Spleen (tissue), 11 donors: ENCODE measurements at regions not wholly inside any gene's neighbourhood (a gene's known extent, or its start where the extent isn't known, plus 50 kb on each side); places are given as distances from the start of the nearest gene placed in this dataset.
"Not testable (repeated sequence)": the region's sequence is repeated elsewhere in the genome, so short reads cannot be mapped to it uniquely, and the experiment has no call there.

Source experiments
- DNase-seq: peaks from one replicate; pipeline ENCODE4 v3.0.0-alpha.2; 2020
- H3K27ac ChIP-seq, 8 donors: fragments of 200-600 bp; sonication (generic) in 7 of 8; 1 replicate in 4 of 8; 2 replicates in 4 of 8; pipeline versions ENCODE4 v1.5.0 to v1.8.0; 2016 to 2021; ENCODE audit warnings: inconsistent platforms in 4 of 8, mild to moderate bottlenecking in 4 of 8, moderate library complexity in 1 of 8
- H3K27me3 ChIP-seq, 7 donors: fragments of 200-600 bp; sonication (generic) in 6 of 7; replicated peaks in 1 of 7; 1 replicate in 4 of 7; 2 replicates in 3 of 7; pipeline versions ENCODE4 v1.5.0 to v1.8.0; 2016 to 2021; ENCODE audit warnings: inconsistent platforms in 3 of 7, mild to moderate bottlenecking in 1 of 7
- H3K36me3 ChIP-seq, 6 donors: fragments of 200-600 bp; sonication (generic) in 5 of 6; 1 replicate in 4 of 6; 2 replicates in 2 of 6; pipeline versions ENCODE4 v1.5.0 to v1.8.0; 2016 to 2021; ENCODE audit warnings: inconsistent platforms in 2 of 6
- H3K4me1 ChIP-seq, 6 donors: fragments of 200-600 bp; sonication (generic) in 5 of 6; 1 replicate in 3 of 6; 2 replicates in 3 of 6; pipeline versions ENCODE4 v1.5.0 to v1.8.0; 2016 to 2021; ENCODE audit warnings: inconsistent platforms in 3 of 6
- H3K4me3 ChIP-seq, 8 donors: fragments of 200-600 bp; sonication (generic) in 7 of 8; 1 replicate in 4 of 8; 2 replicates in 4 of 8; pipeline versions ENCODE4 v1.5.0 to v1.8.0; 2016 to 2021; ENCODE audit warnings: inconsistent platforms in 4 of 8, mild to moderate bottlenecking in 4 of 8, moderate library complexity in 2 of 8
- H3K9me3 ChIP-seq, 8 donors: fragments of 200-600 bp; sonication (generic) in 7 of 8; 1 replicate in 4 of 8; 2 replicates in 4 of 8; pipeline versions ENCODE4 v1.5.0 to v1.8.0; 2016 to 2021; ENCODE audit warnings: inconsistent platforms in 4 of 8
- POLR2A ChIP-seq, 3 donors: fragments of 450-650 bp; IDR thresholded peaks; one replicate each; pipeline ENCODE4 v1.5.1; 2017; ENCODE audit warnings: antibody characterized with exemption in 3 of 3, mild to moderate bottlenecking in 1 of 3
- POLR2AphosphoS5 ChIP-seq, 3 donors: sonication (generic); formaldehyde crosslinking; IDR thresholded peaks; one replicate each; pipeline ENCODE4 v1.5.1; 2017; ENCODE audit warnings: antibody characterized with exemption in 3 of 3
- WGBS, 5 donors: extraction: QIAGEN DNeasy Blood & Tissue Kit in 3 of 5; methylation state at CpG; one replicate each; pipeline versions ENCODE4 v1.1.5 to v1.1.7; 2013 to 2018; 5-methylcytosine and 5-hydroxymethylcytosine counted together
- intact Hi-C: fragments of 100-400 bp; cut with DNase I; formaldehyde crosslinking; loops from one replicate; pipeline ENCODE4 v1.15.0; 2023; ENCODE audit warnings: low total_unique reads
- TF ChIP-seq, protein P1 (sequence below), 11 experiments: fragments of 200-600 bp in 7 of 11; fragments of 450-650 bp in 4 of 11; sonication (generic) in 4 of 11; IDR thresholded peaks in 8 of 11; conservative IDR thresholded peaks in 3 of 11; 1 replicate in 7 of 11; 2 replicates in 4 of 11; pipeline versions ENCODE4 v1.4.0 to v1.8.0; 2016 to 2021; ENCODE audit warnings: antibody characterized with exemption in 11 of 11, inconsistent platforms in 4 of 11, mild to moderate bottlenecking in 1 of 11
- donor health status: healthy with polysubstance abuse.
- donor health status: DM: no; HTN: no; CAD: no; lungs with moderate emphysema.
- donor health status: DM: no; HTN: no; CAD: no.
- donor health status: Bipolar disorder and iron deficiency.
- donor health status: healthy.
- donor health status: DM: no; HTN: no; CAD: no.
- donor health status: DM: yes; HTN: yes; CAD: no.

DNA sequence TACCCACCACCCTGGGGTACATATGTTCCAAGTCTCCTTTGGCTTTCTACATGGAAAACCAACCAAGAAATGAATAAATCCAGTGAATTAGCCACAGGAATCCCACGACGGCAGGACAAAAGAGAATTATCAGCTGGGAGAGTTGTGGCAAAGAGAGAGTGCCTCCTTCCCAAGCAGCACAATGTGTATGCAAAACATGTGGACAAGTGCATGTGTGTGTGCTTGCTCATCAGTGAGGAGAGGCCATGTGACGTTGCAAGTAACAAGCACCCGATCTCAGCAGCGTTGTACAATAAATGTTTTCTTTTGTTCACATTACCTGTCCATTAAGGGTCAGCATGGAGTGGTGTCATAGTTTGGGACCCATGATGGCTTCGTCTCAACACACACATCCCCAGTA is 50.0 kb upstream of the EMX2 start:
- peaks cover 0 to 7% (median 5%) of the 10 kb centered on the region in 6 donors for H3K4me1 ChIP-seq
- H3K36me3 ChIP-seq = no peaks in the 10 kb centered on the region
- H3K9me3 ChIP-seq = no peaks in the 10 kb centered on the region
- DNase-seq = peak; percentile 12
- 71 to 83% (median 78%) methylated on average over 5 to 6 of the region's 6 CpGs for WGBS, 5 donors
- no peak for TF ChIP-seq POLR2AphosphoS5 (IDR thresholded peaks at IDR 0.05)
- TF ChIP-seq, protein P1, sequence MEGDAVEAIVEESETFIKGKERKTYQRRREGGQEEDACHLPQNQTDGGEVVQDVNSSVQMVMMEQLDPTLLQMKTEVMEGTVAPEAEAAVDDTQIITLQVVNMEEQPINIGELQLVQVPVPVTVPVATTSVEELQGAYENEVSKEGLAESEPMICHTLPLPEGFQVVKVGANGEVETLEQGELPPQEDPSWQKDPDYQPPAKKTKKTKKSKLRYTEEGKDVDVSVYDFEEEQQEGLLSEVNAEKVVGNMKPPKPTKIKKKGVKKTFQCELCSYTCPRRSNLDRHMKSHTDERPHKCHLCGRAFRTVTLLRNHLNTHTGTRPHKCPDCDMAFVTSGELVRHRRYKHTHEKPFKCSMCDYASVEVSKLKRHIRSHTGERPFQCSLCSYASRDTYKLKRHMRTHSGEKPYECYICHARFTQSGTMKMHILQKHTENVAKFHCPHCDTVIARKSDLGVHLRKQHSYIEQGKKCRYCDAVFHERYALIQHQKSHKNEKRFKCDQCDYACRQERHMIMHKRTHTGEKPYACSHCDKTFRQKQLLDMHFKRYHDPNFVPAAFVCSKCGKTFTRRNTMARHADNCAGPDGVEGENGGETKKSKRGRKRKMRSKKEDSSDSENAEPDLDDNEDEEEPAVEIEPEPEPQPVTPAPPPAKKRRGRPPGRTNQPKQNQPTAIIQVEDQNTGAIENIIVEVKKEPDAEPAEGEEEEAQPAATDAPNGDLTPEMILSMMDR (IDR thresholded peaks at IDR 0.05 in 8 of 11, conservative IDR thresholded peaks at IDR 0.05 in 3 of 11) = no peak
- TF ChIP-seq POLR2A (IDR thresholded peaks at IDR 0.05) = no peak
- no peak overlapping the region for H3K27ac ChIP-seq
- peaks cover 0 to 63% (median 14%) of the 10 kb centered on the region in 7 donors for H3K27me3 ChIP-seq
- no peak overlapping the region for H3K4me3 ChIP-seq
- intact Hi-C loops = no loop called here

- intact Hi-C loops = no loop called here
- Histone ChIP-seq H3K9me3 (no peaks in the 10 kb centered on the region), H3K27ac (no peak overlapping the region), H3K4me1 (no peaks in the 10 kb centered on the region), H3K27me3 (peaks cover 0 to 34% (median 0%) of the 10 kb centered on the region in 7 donors), H3K36me3 (no peaks in the 10 kb centered on the region), H3K4me3 (no peak overlapping the region)
- DNase-seq = no peak
- WGBS, 5 donors = 72 to 84% (median 79%) methylated on average over 7 of the region's 7 CpGs
- TF ChIP-seq, protein P1 (IDR thresholded peaks at IDR 0.05 in 8 of 11, conservative IDR thresholded peaks at IDR 0.05 in 3 of 11) = no peak
- no peak for TF ChIP-seq POLR2AphosphoS5 (IDR thresholded peaks at IDR 0.05)
These were observed 54.5 kb upstream of the EMX2 start for GRCh38 chr10:117488004-117488403.

DNA sequence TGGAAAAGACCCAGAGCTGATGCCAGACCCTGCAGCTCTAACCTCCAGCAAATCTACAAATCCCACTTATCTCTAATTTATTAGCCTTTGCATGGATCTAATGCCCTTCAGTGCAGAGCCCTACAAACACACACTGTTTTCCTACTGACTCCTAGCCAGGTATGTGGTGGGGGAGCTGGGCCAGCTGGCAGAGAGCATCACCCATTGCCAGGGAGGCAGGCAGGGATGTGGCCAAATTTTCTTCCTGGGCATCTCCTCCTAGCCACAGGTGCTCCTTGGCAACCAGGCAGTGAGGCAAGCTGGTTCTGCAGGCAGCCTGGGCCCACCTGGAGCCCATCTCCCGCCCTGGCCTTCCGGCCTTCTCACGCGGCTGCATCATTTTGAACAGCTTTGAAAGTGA is 55.9 kb upstream of the EMX2 start:
- WGBS, 5 donors = 93 to 97% (median 95%) methylated on average over 4 of the region's 4 CpGs
- H3K27ac ChIP-seq = no peak overlapping the region
- no peak for TF ChIP-seq POLR2A (IDR thresholded peaks at IDR 0.05)
- TF ChIP-seq, protein P1 (IDR thresholded peaks at IDR 0.05 in 8 of 11, conservative IDR thresholded peaks at IDR 0.05 in 3 of 11) = no peak
- TF ChIP-seq POLR2AphosphoS5 (IDR thresholded peaks at IDR 0.05) = no peak
- no peaks in the 10 kb centered on the region for H3K9me3 ChIP-seq
- H3K4me3 ChIP-seq = no peak overlapping the region
- DNase-seq = peak; percentile 44
- no peaks in the 10 kb centered on the region for H3K4me1 ChIP-seq
- intact Hi-C loops = no loop called here
- peaks cover 0 to 25% (median 0%) of the 10 kb centered on the region in 7 donors for H3K27me3 ChIP-seq
- no peaks in the 10 kb centered on the region for H3K36me3 ChIP-seq

GRCh38 chr10:117483056-117483590 is 59.4 kb upstream of the EMX2 start:
- H3K9me3 ChIP-seq = no peaks in the 10 kb centered on the region
- intact Hi-C loops = no loop called here

DNA sequence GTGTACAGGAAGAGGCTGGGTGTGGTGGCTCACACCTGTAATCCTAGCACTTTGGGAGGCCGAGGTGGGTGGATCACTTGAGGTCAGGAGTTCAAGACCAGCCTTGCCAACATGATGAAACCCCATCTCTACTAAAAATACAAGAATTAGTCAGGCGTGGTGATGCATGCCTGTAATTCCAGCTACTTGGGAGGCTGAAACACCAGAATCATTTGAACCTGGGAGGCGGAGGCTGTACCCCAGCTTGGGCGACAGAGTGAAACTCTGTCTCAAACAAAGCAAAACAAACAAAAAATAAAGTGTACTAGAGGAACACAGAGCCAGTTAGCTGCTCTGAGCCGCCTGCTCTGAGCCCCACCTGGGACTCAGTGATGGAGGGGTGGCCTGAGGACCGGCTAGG is 61.5 kb upstream of the EMX2 start:
- H3K36me3 ChIP-seq, H3K9me3 ChIP-seq, H3K4me3 ChIP-seq, H3K27ac ChIP-seq, intact Hi-C loops, DNase-seq, H3K4me1 ChIP-seq: not testable (repeated sequence)
- 79 to 94% (median 85%) methylated on average over 6 of the region's 6 CpGs for WGBS, 5 donors
- peaks cover 0 to 48% (median 3%) of the 10 kb centered on the region in 7 donors for H3K27me3 ChIP-seq

More at GRCh38 chr10:117483056-117483590, 59.4 kb upstream of the EMX2 start:
- Histone ChIP-seq H3K27ac (no peak overlapping the region), H3K27me3 (peaks cover 0 to 30% (median 3%) of the 10 kb centered on the region in 7 donors), H3K4me1 (no peaks in the 10 kb centered on the region), H3K4me3 (no peak overlapping the region), H3K36me3 (no peaks in the 10 kb centered on the region)
- 83 to 89% (median 86%) methylated on average over 5 of the region's 5 CpGs for WGBS, 5 donors
- TF ChIP-seq POLR2A (IDR thresholded peaks at IDR 0.05) = no peak
- TF ChIP-seq, protein P1 (IDR thresholded peaks at IDR 0.05 in 8 of 11, conservative IDR thresholded peaks at IDR 0.05 in 3 of 11) = no peak
- TF ChIP-seq POLR2AphosphoS5 (IDR thresholded peaks at IDR 0.05) = no peak
- peak; percentile 18 for DNase-seq
